Prostate gland (tissue), 2 donors: ENCODE measurements at regions not wholly inside any gene's neighbourhood (a gene's known extent, or its start where the extent isn't known, plus 50 kb on each side); places are given as distances from the start of the nearest gene placed in this dataset.

ENCODE experiments used
- CTCF ChIP-seq, 4 experiments: fragments of 200-600 bp in 2 of 4; fragments of 450-650 bp in 2 of 4; sonication (generic) in 2 of 4; IDR thresholded peaks; 1 replicate in 3 of 4; 2 replicates in 1 of 4; pipeline ENCODE4 v1.5.1; 2016 to 2019; ENCODE audit warnings: antibody characterized with exemption in 4 of 4, mild to moderate bottlenecking in 2 of 4, moderate library complexity in 2 of 4
- POLR2A ChIP-seq: fragments of 450-650 bp; IDR thresholded peaks from one replicate; pipeline ENCODE4 v1.6.1; 2016; ENCODE audit warnings: antibody characterized with exemption, mild to moderate bottlenecking
- POLR2AphosphoS5 ChIP-seq: sonication (generic); formaldehyde crosslinking; IDR thresholded peaks from one replicate; pipeline ENCODE4 v1.6.1; 2017; ENCODE audit warnings: antibody characterized with exemption

- TF ChIP-seq CTCF (IDR thresholded peaks at IDR 0.05) (no peak), POLR2AphosphoS5 (no peak), POLR2A (no peak)
Measured at GRCh38 chr18:77547757-77548156, 298.1 kb downstream of the GALR1 start.
